ENCODE measurements at regions not wholly inside any gene's neighbourhood (a gene's known extent, or its start where the extent isn't known, plus 50 kb on each side); places are given as distances from the start of the nearest gene placed in this dataset.

DNA sequence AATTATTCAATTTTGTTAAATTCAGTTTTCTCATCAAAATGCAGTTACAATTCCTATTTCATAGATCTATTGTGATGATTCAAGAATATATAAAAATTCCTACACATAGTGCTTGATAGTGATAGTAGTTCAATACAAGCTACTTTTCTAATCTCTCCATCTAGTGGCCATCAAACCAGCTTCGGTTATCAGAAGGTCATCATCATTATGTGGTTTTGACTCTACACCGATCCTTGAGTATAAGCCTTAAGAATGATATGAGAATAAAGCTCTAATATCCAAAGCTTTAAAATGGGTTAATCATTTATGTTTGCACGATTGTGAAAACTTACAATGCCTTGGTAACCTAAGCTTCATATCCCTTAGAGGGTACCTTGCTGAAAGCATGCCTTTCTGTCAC is 167.5 kb upstream of the PREP start:
- no peak overlapping the region for H3K4me3 ChIP-seq (ENCODE audit: low read depth, low read length)
- TF ChIP-seq POLR2A (IDR thresholded peaks at IDR 0.05; ENCODE audit: extremely low read depth, insufficient read length), result no peak
- TF ChIP-seq CTCF (IDR thresholded peaks at IDR 0.05; ENCODE audit: low read depth, low read length), result no peak
- no peak for DNase-seq (ENCODE audit: low read depth)

DNA sequence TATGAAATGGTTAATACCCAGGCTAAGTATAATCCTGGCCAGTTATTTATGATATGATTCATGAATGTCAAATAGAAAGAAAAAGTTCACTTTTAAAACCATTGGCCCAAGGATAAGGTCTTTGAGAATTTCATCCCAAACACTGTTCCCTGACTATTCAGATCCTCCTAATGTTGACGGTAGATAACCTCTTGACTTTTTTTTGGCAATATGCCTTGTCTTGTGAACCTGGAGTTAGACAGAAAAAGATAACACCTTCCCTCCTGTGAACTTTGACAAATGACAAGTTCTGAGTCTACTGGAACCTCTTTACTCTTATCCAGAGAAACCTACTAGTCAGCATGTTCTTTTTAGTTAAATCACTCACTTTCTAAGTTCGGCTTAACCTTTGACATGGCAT is 166.8 kb upstream of the PREP start:
- TF ChIP-seq POLR2A (IDR thresholded peaks at IDR 0.05; ENCODE audit: extremely low read depth, insufficient read length) (no peak), CTCF (IDR thresholded peaks at IDR 0.05; ENCODE audit: low read depth, low read length) (no peak), MYC (IDR thresholded peaks at IDR 0.05; ENCODE audit: low read depth, low read length) (no peak)
- TF ChIP-seq, protein P1, sequence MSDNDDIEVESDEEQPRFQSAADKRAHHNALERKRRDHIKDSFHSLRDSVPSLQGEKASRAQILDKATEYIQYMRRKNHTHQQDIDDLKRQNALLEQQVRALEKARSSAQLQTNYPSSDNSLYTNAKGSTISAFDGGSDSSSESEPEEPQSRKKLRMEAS (IDR thresholded peaks at IDR 0.05; ENCODE audit: low read depth, low read length), result no peak
- no peak overlapping the region for H3K4me3 ChIP-seq (ENCODE audit: low read depth, low read length)
- DNase-seq (ENCODE audit: low read depth), result no peak

GRCh38 chr6:105568751-105569150 is 165.9 kb upstream of the PREP start:
- TF ChIP-seq POLR2A (IDR thresholded peaks at IDR 0.05; ENCODE audit: extremely low read depth, insufficient read length) (no peak), MYC (IDR thresholded peaks at IDR 0.05; ENCODE audit: low read depth, low read length) (no peak), CTCF (IDR thresholded peaks at IDR 0.05; ENCODE audit: low read depth, low read length) (no peak)
- TF ChIP-seq, protein P1 (IDR thresholded peaks at IDR 0.05; ENCODE audit: low read depth, low read length), result no peak
- no peak overlapping the region for H3K4me3 ChIP-seq (ENCODE audit: low read depth, low read length)
- DNase-seq (ENCODE audit: low read depth), result no peak

DNA sequence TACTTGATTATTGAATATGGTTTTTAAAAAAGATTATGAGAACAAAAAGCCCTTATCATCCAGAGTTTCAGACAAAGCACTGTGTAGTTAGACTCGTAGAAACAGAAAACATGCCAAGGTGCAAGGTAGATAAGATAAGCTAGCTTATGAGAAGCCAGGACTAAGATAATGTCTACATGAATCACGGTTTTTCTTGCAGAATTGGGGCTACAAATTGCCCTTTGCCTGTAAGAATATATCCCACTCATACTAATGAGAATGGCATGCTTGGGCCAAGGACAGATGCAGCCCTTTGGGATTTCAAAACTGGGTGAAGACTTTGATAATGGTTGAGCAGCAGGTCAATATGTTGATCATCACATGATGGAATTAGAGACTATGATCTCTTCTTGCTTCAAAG is 165.3 kb upstream of the PREP start:
- no peak overlapping the region for H3K4me3 ChIP-seq (ENCODE audit: low read depth, low read length)
- TF ChIP-seq CTCF (IDR thresholded peaks at IDR 0.05; ENCODE audit: low read depth, low read length) (no peak), MYC (IDR thresholded peaks at IDR 0.05; ENCODE audit: low read depth, low read length) (no peak), POLR2A (IDR thresholded peaks at IDR 0.05; ENCODE audit: extremely low read depth, insufficient read length) (no peak)
- TF ChIP-seq, protein P1 (IDR thresholded peaks at IDR 0.05; ENCODE audit: low read depth, low read length), result no peak
- no peak for DNase-seq (ENCODE audit: low read depth)

- no peak for DNase-seq (ENCODE audit: low read depth)
- H3K4me3 ChIP-seq (ENCODE audit: low read depth, low read length), result no peak overlapping the region
- no peak for TF ChIP-seq CTCF (IDR thresholded peaks at IDR 0.05; ENCODE audit: low read depth, low read length)
These were observed 164.3 kb upstream of the PREP start for GRCh38 chr6:105567140-105567539.

DNA sequence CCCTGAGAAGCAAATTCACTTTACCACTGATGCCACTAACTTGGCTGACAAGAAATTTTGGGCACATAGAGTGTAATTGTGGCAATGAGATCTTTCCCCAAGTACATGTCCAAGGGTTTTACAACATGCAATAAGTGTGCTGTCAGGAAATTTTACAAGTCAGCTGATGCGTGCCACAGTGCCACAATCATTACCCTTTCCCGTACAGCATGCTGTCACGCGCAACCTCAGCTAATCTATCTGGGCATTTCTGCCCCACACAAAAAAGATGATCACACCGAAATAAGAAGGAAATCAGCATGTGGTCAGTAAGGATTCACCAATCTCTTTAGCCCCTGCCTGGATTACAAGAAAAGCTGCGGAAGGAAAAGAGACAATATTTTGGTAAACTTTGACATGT is 163.6 kb upstream of the PREP start:
- TF ChIP-seq POLR2A (IDR thresholded peaks at IDR 0.05; ENCODE audit: extremely low read depth, insufficient read length) (no peak), CTCF (IDR thresholded peaks at IDR 0.05; ENCODE audit: low read depth, low read length) (no peak), MYC (IDR thresholded peaks at IDR 0.05; ENCODE audit: low read depth, low read length) (no peak)
- TF ChIP-seq, protein P1 (IDR thresholded peaks at IDR 0.05; ENCODE audit: low read depth, low read length), result no peak

More for the DNA sequence above, 163.6 kb upstream of the PREP start:
- H3K4me3 ChIP-seq (ENCODE audit: low read depth, low read length), result no peak overlapping the region
- DNase-seq (ENCODE audit: low read depth), result no peak
